K562 (cell line): ENCODE measurements at regions not wholly inside any gene's neighbourhood (a gene's known extent, or its start where the extent isn't known, plus 50 kb on each side); places are given as distances from the start of the nearest gene placed in this dataset.

ENCODE experiments used
- ATAC-seq: fragments of 200-7000 bp; cut with Tn5 transposase; 3 replicates; pipeline ENCODE4 v1.9.1; 2020; ENCODE audit warnings: moderate library complexity
- BruUV-seq: library from RNA; stranded (reverse); fragments of 400-500 nt; replicated peaks from 2 replicates; lab custom pipeline; 2021; lab: Mats Ljungman, UMichigan
- CTCF ChIA-PET: fragments of 300-600 bp; formaldehyde crosslinking; extraction: SDS; loops from one replicate; lab custom pipeline; 2021; ENCODE audit warnings: low intra/inter-chr PET ratio; lab: Yijun Ruan, JAX
- POLR2A ChIA-PET: fragments of 300-600, 350-650 bp; sonication (Branson Sonifier 250); formaldehyde crosslinking; extraction: SDS; loops from one replicate; lab custom pipeline; 2021; ENCODE audit warnings: antibody characterized with exemption, inconsistent platforms; lab: Yijun Ruan, JAX
- DNase-seq, 4 experiments: peaks; one replicate each; pipeline versions ENCODE4 v3.0.0 to v3.0.0-alpha.2; 2011 to 2018; ENCODE audit warnings: low spot score in 3 of 4, mixed read lengths in 3 of 4; ENCODE audit errors: extremely low read depth in 1 of 4
- FAIRE-seq: peaks from 2 replicates; lab custom pipeline; 2011; peaks lifted over from hg19 to GRCh38; lab: Jason Lieb, UNC
- H2AFZ ChIP-seq: 2 replicates; pipeline ENCODE4 v1.6.0; 2011; ENCODE audit warnings: low read depth, low read length, control low read depth, inconsistent platforms
- H3K27ac ChIP-seq: fragments of 200-600 bp; 3 replicates; pipeline ENCODE4 v1.8.0; 2011; ENCODE audit warnings: low read depth, mild to moderate bottlenecking, control low read depth, inconsistent platforms, low read length, moderate library complexity, mixed read lengths; ENCODE audit errors: extremely low read depth
- H3K27me3 ChIP-seq, 2 experiments: fragments of 300-600 bp in 1 of 2; 2 replicates in 1 of 2; 3 replicates in 1 of 2; pipeline versions ENCODE4 v1.6.0 to v1.8.0; 2011; ENCODE audit warnings: inconsistent platforms in 2 of 2, low read length in 2 of 2, mild to moderate bottlenecking in 1 of 2, mixed read lengths in 1 of 2, moderate library complexity in 1 of 2; ENCODE audit not compliant: control insufficient read depth in 2 of 2, insufficient read depth in 2 of 2
- H3K36me3 ChIP-seq: fragments of 300-600 bp; 3 replicates; pipeline ENCODE4 v1.8.0; 2011; ENCODE audit warnings: mild to moderate bottlenecking, low read length, inconsistent platforms; ENCODE audit not compliant: control insufficient read depth, insufficient read depth
- H3K4me1 ChIP-seq, 2 experiments: fragments of 200-600 bp in 1 of 2; replicated peaks in 1 of 2; 2 replicates in 1 of 2; 3 replicates in 1 of 2; pipeline versions ENCODE4 v1.5.1 to v1.8.0; 2011; ENCODE audit warnings: inconsistent platforms in 2 of 2, low read length in 2 of 2, mild to moderate bottlenecking in 1 of 2, mixed read lengths in 1 of 2, moderate library complexity in 1 of 2; ENCODE audit not compliant: control insufficient read depth in 2 of 2, insufficient read depth in 2 of 2
- H3K4me2 ChIP-seq: 2 replicates; pipeline ENCODE4 v1.6.1; 2011; ENCODE audit warnings: low read length, control low read depth, inconsistent platforms, mixed read lengths; ENCODE audit not compliant: insufficient read depth
- H3K4me3 ChIP-seq: fragments of 200-600 bp; sonication (generic), shearing (Covaris generic); 2 replicates; pipeline ENCODE4 v1.5.1; 2016; ENCODE audit warnings: control low read depth, inconsistent platforms
- H3K79me2 ChIP-seq: fragments of 200-600 bp; 3 replicates; pipeline ENCODE4 v1.8.0; 2011; ENCODE audit warnings: low read length, inconsistent platforms; ENCODE audit not compliant: control insufficient read depth, insufficient read depth
- H3K9ac ChIP-seq, 2 experiments: 2 replicates each; pipeline versions ENCODE4 v1.6.0 to v1.6.1; 2011; ENCODE audit warnings: low read depth in 2 of 2, low read length in 2 of 2, control low read depth in 1 of 2, inconsistent platforms in 1 of 2, mild to moderate bottlenecking in 1 of 2, mixed read lengths in 1 of 2; ENCODE audit not compliant: insufficient read depth in 1 of 2
- H3K9me1 ChIP-seq: one replicate; pipeline ENCODE4 v1.6.0; 2011; ENCODE audit warnings: inconsistent platforms, mild to moderate bottlenecking, low read length, moderate library complexity; ENCODE audit not compliant: control insufficient read depth, insufficient read depth
- H3K9me3 ChIP-seq: replicated peaks from 2 replicates; pipeline ENCODE4 v1.5.1; 2011; ENCODE audit warnings: low read depth, low read length, inconsistent platforms; ENCODE audit not compliant: control insufficient read depth, insufficient read depth
- H4K20me1 ChIP-seq: replicated peaks from 2 replicates; pipeline ENCODE4 v1.6.1; 2011; ENCODE audit warnings: low read length, inconsistent platforms, mixed read lengths; ENCODE audit not compliant: control insufficient read depth, insufficient read depth
- HDAC1 ChIP-seq, 2 experiments: fragments of 450-650 bp; IDR thresholded peaks; 2 replicates each; pipeline ENCODE4 v1.6.1; 2016 to 2017; ENCODE audit warnings: inconsistent platforms in 1 of 2, mild to moderate bottlenecking in 1 of 2, moderate library complexity in 1 of 2
- KDM4B ChIP-seq, 2 experiments: fragments of 450-650 bp in 1 of 2; sonication (generic) in 1 of 2; IDR thresholded peaks; 2 replicates each; pipeline ENCODE4 v1.6.1; 2016 to 2017; ENCODE audit warnings: borderline replicate concordance in 2 of 2, antibody characterized with exemption in 1 of 2, low read depth in 1 of 2, mild to moderate bottlenecking in 1 of 2
- NCOA4 ChIP-seq: fragments of 450-650 bp; IDR thresholded peaks from 2 replicates; pipeline ENCODE4 v1.6.1; 2018; ENCODE audit warnings: mild to moderate bottlenecking; ENCODE audit not compliant: partially characterized antibody
- SIN3A ChIP-seq, 2 experiments: fragments of 150-350 bp in 1 of 2; IDR thresholded peaks; 2 replicates each; pipeline ENCODE4 v1.6.1; 2011 to 2016; ENCODE audit warnings: borderline replicate concordance in 2 of 2, low read depth in 2 of 2, low read length in 2 of 2, mild to moderate bottlenecking in 2 of 2, moderate library complexity in 2 of 2; ENCODE audit not compliant: control insufficient read depth in 1 of 2
- ZC3H8 ChIP-seq: fragments of 450-650 bp; IDR thresholded peaks from 2 replicates; pipeline ENCODE4 v1.6.1; 2017
- ZNF785 ChIP-seq: fragments of 250-450 bp; sonication (Bioruptor Pico); IDR thresholded peaks from 2 replicates; pipeline ENCODE4 v1.4.0; 2020; ENCODE audit warnings: mild to moderate bottlenecking
- WGBS: fragments of 100-300 bp; shearing (Covaris generic); methylation state at CpG from one replicate; pipeline ENCODE4 v1.1.6; 2016; ENCODE audit warnings: low coverage, mixed read lengths; ENCODE audit not compliant: insufficient coverage; ENCODE audit errors: missing lambda C conversion rate; 5-methylcytosine and 5-hydroxymethylcytosine counted together
- in situ Hi-C: fragments of 300-500 bp; cut with MboI; formaldehyde crosslinking; loops from 4 replicates; pipeline ENCODE4 v1.15.0; 2018; ENCODE audit warnings: inconsistent platforms, mixed read lengths
- intact Hi-C: fragments of 100-400 bp; cut with micrococcal nuclease; formaldehyde crosslinking; loops from 2 replicates; pipeline ENCODE4 v1.14.2; 2022
- TF ChIP-seq, protein P1 (sequence below): sonication (generic); formaldehyde crosslinking; IDR thresholded peaks from 2 replicates; pipeline ENCODE4 v1.8.0; 2023; ENCODE audit warnings: missing genetic modification reagents, mild to moderate bottlenecking, borderline replicate concordance
- TF ChIP-seq, protein P2 (sequence below): sonication (generic); formaldehyde crosslinking; IDR thresholded peaks from 2 replicates; pipeline ENCODE4 v1.8.1; 2023; ENCODE audit warnings: missing genetic modification reagents, mild to moderate bottlenecking, borderline replicate concordance
- TF ChIP-seq, protein P3 (sequence below): sonication (generic); formaldehyde crosslinking; IDR thresholded peaks from 2 replicates; pipeline ENCODE4 v1.8.1; 2023; ENCODE audit warnings: mild to moderate bottlenecking, missing genetic modification reagents

DNA sequence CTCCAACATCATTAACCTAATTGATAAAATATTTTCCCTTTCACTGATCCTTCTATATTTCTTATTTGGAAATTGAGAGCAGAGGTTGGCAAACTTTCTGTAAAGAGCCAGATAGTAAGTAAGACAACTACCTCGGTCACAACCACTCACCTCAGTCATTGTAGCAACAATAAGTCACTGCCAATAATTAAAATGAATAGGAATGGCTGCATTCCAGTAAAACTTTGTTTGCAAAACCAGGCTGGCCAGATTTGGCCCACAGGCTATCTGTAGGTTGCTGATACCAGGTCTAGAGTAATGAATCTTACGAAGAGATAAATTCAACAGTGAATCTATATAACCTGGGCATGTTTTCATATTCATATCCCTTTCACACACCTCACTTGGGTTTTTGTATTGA lies 316.2 kb upstream of the TBC1D5 start:
- H3K9ac ChIP-seq, result no peak overlapping the region
- in situ Hi-C loops, result no loop called here
- no peaks in the 10 kb centered on the region for H4K20me1 ChIP-seq
- no TSS peak for BruUV-seq
- H3K9me3 ChIP-seq, result no peaks in the 10 kb centered on the region
- H3K4me3 ChIP-seq, result no peak overlapping the region
- FAIRE-seq, result no peak
- DNase-seq, result no peak
- no peaks in the 10 kb centered on the region for H3K36me3 ChIP-seq
- no peaks in the 10 kb centered on the region for H3K27me3 ChIP-seq
- H3K4me1 ChIP-seq, result peaks cover 0 to 5% of the 10 kb centered on the region in 2 experiments; a peak in 1 of 5 replicates
- POLR2A ChIA-PET, result no interaction called here
- H3K27ac ChIP-seq, result no peak overlapping the region
- intact Hi-C loops, result no loop called here
- H2AFZ ChIP-seq, result no peak overlapping the region
- CTCF ChIA-PET, result no interaction called here
- WGBS, result 0% methylated on average over 2 of the region's 2 CpGs
- H3K9me1 ChIP-seq, result no peaks in the 10 kb centered on the region
- ATAC-seq, result no peak
- H3K79me2 ChIP-seq, result no peaks in the 10 kb centered on the region
- H3K4me2 ChIP-seq, result no peak overlapping the region
- TF ChIP-seq, protein P1, sequence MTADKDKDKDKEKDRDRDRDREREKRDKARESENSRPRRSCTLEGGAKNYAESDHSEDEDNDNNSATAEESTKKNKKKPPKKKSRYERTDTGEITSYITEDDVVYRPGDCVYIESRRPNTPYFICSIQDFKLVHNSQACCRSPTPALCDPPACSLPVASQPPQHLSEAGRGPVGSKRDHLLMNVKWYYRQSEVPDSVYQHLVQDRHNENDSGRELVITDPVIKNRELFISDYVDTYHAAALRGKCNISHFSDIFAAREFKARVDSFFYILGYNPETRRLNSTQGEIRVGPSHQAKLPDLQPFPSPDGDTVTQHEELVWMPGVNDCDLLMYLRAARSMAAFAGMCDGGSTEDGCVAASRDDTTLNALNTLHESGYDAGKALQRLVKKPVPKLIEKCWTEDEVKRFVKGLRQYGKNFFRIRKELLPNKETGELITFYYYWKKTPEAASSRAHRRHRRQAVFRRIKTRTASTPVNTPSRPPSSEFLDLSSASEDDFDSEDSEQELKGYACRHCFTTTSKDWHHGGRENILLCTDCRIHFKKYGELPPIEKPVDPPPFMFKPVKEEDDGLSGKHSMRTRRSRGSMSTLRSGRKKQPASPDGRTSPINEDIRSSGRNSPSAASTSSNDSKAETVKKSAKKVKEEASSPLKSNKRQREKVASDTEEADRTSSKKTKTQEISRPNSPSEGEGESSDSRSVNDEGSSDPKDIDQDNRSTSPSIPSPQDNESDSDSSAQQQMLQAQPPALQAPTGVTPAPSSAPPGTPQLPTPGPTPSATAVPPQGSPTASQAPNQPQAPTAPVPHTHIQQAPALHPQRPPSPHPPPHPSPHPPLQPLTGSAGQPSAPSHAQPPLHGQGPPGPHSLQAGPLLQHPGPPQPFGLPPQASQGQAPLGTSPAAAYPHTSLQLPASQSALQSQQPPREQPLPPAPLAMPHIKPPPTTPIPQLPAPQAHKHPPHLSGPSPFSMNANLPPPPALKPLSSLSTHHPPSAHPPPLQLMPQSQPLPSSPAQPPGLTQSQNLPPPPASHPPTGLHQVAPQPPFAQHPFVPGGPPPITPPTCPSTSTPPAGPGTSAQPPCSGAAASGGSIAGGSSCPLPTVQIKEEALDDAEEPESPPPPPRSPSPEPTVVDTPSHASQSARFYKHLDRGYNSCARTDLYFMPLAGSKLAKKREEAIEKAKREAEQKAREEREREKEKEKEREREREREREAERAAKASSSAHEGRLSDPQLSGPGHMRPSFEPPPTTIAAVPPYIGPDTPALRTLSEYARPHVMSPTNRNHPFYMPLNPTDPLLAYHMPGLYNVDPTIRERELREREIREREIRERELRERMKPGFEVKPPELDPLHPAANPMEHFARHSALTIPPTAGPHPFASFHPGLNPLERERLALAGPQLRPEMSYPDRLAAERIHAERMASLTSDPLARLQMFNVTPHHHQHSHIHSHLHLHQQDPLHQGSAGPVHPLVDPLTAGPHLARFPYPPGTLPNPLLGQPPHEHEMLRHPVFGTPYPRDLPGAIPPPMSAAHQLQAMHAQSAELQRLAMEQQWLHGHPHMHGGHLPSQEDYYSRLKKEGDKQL (CRISPR knock-in tag), result no peak
- TF ChIP-seq, protein P2, sequence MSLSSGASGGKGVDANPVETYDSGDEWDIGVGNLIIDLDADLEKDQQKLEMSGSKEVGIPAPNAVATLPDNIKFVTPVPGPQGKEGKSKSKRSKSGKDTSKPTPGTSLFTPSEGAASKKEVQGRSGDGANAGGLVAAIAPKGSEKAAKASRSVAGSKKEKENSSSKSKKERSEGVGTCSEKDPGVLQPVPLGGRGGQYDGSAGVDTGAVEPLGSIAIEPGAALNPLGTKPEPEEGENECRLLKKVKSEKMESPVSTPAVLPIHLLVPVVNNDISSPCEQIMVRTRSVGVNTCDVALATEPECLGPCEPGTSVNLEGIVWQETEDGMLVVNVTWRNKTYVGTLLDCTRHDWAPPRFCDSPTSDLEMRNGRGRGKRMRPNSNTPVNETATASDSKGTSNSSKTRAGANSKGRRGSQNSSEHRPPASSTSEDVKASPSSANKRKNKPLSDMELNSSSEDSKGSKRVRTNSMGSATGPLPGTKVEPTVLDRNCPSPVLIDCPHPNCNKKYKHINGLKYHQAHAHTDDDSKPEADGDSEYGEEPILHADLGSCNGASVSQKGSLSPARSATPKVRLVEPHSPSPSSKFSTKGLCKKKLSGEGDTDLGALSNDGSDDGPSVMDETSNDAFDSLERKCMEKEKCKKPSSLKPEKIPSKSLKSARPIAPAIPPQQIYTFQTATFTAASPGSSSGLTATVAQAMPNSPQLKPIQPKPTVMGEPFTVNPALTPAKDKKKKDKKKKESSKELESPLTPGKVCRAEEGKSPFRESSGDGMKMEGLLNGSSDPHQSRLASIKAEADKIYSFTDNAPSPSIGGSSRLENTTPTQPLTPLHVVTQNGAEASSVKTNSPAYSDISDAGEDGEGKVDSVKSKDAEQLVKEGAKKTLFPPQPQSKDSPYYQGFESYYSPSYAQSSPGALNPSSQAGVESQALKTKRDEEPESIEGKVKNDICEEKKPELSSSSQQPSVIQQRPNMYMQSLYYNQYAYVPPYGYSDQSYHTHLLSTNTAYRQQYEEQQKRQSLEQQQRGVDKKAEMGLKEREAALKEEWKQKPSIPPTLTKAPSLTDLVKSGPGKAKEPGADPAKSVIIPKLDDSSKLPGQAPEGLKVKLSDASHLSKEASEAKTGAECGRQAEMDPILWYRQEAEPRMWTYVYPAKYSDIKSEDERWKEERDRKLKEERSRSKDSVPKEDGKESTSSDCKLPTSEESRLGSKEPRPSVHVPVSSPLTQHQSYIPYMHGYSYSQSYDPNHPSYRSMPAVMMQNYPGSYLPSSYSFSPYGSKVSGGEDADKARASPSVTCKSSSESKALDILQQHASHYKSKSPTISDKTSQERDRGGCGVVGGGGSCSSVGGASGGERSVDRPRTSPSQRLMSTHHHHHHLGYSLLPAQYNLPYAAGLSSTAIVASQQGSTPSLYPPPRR (CRISPR knock-in tag), result no peak
- no peak for TF ChIP-seq KDM4B (IDR thresholded peaks at IDR 0.05; ENCODE audit: borderline replicate concordance in 2 of 2, low read depth in 1 of 2)
- TF ChIP-seq ZC3H8, result no peak
- no peak for TF ChIP-seq NCOA4
- TF ChIP-seq, protein P3, sequence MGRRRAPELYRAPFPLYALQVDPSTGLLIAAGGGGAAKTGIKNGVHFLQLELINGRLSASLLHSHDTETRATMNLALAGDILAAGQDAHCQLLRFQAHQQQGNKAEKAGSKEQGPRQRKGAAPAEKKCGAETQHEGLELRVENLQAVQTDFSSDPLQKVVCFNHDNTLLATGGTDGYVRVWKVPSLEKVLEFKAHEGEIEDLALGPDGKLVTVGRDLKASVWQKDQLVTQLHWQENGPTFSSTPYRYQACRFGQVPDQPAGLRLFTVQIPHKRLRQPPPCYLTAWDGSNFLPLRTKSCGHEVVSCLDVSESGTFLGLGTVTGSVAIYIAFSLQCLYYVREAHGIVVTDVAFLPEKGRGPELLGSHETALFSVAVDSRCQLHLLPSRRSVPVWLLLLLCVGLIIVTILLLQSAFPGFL (CRISPR knock-in tag), result no peak
- no peak for TF ChIP-seq HDAC1 (IDR thresholded peaks at IDR 0.05)
- no peak for TF ChIP-seq SIN3A (IDR thresholded peaks at IDR 0.05; ENCODE audit: borderline replicate concordance in 2 of 2, control insufficient read depth in 1 of 2, low read depth in 2 of 2, low read length in 2 of 2)
- no peak for TF ChIP-seq ZNF785 (CRISPR knock-in tag)
